NCI-H1694 treated with DMSO at 0.1 percent for 48 hours (cell line): ENCODE measurements at regions not wholly inside any gene's neighbourhood (a gene's known extent, or its start where the extent isn't known, plus 50 kb on each side); places are given as distances from the start of the nearest gene placed in this dataset.
"Not testable (repeated sequence)": the region's sequence is repeated elsewhere in the genome, so short reads cannot be mapped to it uniquely, and the experiment has no call there.

Experiments used
- DNase-seq: peaks from one replicate; lab custom pipeline; 2025; lab: John Stamatoyannopoulos, UW

GRCh38 chr14:105857826-105858675, 331.7 kb downstream of the TMEM121 start:
- DNase-seq = no peak

DNA sequence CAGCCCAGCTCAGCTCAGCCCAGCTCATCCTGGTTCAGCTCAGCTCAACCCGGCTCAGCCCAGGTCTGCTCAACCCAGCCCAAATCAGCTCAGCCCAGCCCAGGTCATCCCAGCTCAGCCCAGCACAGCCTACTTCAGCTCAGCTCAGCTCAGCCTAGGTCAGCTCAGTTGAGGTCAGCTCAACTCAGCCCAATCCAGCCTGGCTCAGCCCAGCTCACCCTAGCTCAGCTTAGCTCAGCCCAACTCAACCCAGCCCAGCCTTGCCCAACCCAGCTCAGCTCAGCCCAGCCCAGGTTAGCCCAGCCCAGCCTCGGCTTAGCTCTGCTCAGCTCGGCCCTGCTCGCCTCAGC, 332.3 kb downstream of the TMEM121 start:
- DNase-seq = no peak

DNA sequence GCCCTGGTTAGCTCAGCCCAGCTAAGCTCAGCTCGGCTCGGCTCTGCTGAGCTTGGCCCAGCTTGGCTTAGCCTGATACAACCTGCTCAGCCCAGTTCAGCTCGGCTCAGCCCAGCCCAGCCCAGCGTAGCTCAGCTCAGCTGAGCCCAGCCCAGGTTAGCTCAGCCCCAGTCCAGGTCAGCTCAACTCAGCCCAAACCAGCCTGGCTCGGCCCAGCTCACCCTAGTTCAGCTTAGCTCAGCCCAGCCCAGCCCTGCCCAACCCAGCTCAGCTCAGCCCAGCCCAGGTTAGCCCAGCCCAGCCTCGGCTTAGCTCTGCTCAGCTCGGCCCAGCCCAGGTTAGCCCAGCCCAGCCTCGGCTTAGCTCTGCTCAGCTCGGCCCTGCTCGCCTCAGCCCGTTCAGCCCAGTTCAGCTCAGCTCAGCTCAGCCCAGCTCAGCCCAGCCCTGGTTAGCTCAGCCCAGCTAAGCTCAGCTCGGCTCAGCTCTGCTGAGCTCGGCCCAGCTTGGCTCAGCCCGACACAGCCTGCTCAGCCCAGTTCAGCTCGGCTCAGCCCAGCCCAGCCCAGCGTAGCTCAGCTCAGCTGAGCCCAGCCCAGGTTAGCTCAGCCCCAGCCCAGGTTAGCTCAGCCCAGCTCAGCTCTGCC, 332.8 kb downstream of the TMEM121 start:
- DNase-seq = not testable (repeated sequence)

- no peak for DNase-seq
Observed at GRCh38 chr14:105859717-105860614, 333.6 kb downstream of the TMEM121 start.

- no peak for DNase-seq
Observed at GRCh38 chr14:105860615-105861580, 334.5 kb downstream of the TMEM121 start.

GRCh38 chr14:105861985-105862465, 335.6 kb downstream of the TMEM121 start:
- DNase-seq = peak; percentile 91

DNA sequence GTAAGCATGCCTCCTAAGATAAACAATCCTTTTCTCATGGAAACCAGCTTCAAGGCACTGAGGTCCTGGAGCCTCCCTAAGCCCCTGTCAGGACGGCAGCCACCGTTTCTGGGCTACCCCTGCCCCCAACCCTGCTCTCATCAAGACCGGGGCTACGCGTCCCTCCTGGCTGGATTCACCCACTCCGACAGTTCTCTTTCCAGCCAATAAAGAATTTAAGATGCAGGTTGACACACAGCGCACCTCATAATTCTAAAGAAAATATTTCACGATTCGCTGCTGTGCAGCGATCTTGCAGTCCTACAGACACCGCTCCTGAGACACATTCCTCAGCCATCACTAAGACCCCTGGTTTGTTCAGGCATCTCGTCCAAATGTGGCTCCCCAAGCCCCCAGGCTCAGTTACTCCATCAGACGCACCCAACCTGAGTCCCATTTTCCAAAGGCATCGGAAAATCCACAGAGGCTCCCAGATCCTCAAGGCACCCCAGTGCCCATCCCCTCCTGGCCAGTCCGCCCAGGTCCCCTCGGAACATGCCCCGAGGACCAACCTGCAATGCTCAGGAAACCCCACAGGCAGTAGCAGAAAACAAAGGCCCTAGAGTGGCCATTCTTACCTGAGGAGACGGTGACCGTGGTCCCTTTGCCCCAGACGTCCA, 336.3 kb downstream of the TMEM121 start:
- no peak for DNase-seq

- DNase-seq = no peak
Observed at GRCh38 chr14:105863296-105864108, 337.1 kb downstream of the TMEM121 start.

- no peak for DNase-seq
Observed at GRCh38 chr14:105864116-105864515, 337.7 kb downstream of the TMEM121 start.

DNA sequence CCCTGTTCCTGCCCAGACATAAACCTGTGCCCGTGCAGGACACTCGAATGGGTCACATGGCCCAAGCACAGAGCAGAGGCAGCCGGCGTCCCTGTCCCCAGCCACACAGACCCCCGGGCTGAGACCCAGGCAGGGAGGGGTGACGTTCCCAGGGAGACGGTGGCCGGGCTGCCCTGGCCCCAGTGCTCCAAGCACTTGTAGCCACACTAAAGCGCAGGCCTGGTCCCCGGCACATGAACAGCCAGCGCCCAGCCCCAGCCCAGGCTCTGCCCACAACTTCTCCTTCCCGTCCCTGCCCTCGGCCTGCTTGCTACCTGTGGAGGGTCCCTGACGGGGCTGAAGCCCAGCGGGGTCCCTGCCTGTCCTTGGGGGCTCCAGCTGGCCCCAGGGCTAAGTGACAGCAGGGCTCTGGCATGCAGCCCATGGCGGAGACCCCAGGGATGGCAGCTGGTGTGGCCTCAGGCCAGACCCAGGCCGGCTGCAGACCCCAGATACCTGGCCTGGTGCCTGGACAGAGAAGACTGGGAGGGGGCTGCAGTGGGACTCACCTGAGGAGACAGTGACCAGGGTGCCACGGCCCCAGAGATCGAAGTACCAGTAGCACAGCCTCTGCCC, 338.4 kb downstream of the TMEM121 start:
- no peak for DNase-seq

GRCh38 chr14:105865266-105865903, 339.0 kb downstream of the TMEM121 start:
- peak; percentile 85 for DNase-seq

- DNase-seq = no peak
Observed at GRCh38 chr14:105865904-105866840, 339.8 kb downstream of the TMEM121 start.

DNA sequence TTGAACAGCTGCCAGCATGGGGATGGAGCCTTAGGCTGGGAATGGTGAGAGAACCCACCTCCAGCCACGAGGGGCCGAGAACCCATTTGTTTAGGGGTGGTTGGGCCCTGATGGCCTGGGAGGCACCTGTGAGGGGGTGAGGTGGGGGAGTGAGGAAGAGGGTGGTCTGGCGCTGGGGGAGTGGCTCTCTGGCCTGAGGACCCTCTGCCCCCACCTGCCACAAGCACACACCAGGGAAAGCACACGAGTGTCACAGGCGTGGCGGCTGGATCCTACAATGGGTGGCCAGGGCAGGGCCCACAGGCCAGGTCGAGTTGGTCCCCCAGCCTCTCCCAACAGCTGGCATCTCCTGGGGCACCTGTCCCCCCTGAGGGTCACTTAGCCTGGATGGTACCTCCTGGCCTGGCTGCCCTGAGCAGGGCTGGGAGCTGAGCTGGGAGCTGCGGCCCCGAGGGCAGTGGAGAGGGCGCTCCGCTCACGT, 340.5 kb downstream of the TMEM121 start:
- no peak for DNase-seq

- DNase-seq = peak; percentile 98
Observed at GRCh38 chr14:105867961-105868599, 341.7 kb downstream of the TMEM121 start.

- DNase-seq = no peak
Observed at GRCh38 chr14:105871590-105871989, 345.2 kb downstream of the TMEM121 start.

DNA sequence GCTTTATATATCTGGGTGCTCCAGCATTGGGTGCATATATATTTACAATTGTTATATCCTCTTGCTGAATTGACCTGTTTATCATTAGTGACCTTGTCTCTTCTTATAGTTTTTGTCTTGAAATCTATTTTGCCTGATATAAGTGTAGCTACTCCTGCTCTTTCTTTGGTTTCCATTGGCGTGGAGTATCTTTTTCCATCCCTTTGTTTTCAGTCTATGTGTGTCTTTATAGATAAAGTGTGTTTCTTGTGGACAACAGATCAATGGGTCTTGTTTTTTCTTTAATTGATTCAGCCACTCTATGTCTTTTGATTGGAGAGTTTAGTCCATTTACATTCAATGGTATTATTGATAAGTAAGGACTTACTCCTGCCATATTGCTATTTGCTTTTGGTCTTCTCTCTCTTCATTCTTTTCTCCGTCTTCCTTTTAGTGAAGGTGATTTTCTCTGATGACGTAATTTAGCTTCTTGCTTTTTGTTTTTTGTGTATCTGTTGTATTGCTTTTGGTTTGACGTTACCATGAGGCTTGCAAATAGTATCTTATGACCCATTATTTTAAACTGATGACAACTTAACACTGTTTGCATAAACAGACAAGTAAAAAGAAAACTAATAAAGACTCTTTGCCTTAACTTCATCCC, 347.6 kb downstream of the TMEM121 start:
- DNase-seq = no peak
